ENCODE measurements at regions not wholly inside any gene's neighbourhood (a gene's known extent, or its start where the extent isn't known, plus 50 kb on each side); places are given as distances from the start of the nearest gene placed in this dataset.

DNA sequence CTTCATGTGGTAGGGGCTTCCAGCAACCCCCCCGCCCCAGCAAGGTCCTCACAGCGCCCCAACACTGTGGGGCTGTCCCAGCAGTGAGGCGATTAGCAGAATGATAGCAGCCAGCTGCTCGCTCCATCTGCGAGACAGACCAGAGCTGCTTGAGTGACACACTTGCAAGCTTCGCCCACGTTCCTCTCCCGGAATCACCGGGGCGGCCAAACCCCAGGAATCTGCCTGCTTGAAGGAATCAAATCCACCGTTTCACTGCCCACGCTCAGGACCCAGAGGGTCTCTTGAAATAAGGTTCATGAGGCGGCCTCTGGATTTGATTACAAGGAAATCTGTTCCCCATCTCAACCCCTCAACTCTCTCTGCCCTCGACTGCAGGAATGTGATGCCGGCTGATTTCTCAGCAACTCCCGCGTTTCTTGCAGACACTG lies 356.0 kb downstream of the C16orf95 start:
- Histone ChIP-seq H3K36me3 (ENCODE audit: insufficient read depth, low read length) (no peaks in the 10 kb centered on the region), H3K4me1 (ENCODE audit: insufficient read depth, low read length) (no peaks in the 10 kb centered on the region), H3K27ac (ENCODE audit: low read depth, low read length) (no peak overlapping the region), H3K9me3 (ENCODE audit: low read length) (no peaks in the 10 kb centered on the region), H3K4me3 (ENCODE audit: low read length) (no peak overlapping the region), H3K27me3 (ENCODE audit: insufficient read depth, low read length, poor library complexity, severe bottlenecking) (no peaks in the 10 kb centered on the region)
- Mint-ChIP-seq H3K27me3 (peaks cover 4 to 15% of the 10 kb centered on the region in 2 donors), H3K9me3 (no peaks in the 10 kb centered on the region), H3K27ac (no peak overlapping the region), H3K36me3 (no peaks in the 10 kb centered on the region), H3K4me1 (peaks cover 2 to 5% (median 5%) of the 10 kb centered on the region in 3 donors), H3K4me3 (no peak overlapping the region)
- ChIA-PET POLR2A (no interaction called here), CTCF (no interaction called here)
- DNase-seq, result no peak

- CTCF ChIA-PET, result no interaction called here
- H3K9me3 Mint-ChIP-seq, result no peaks in the 10 kb centered on the region
These were observed 354.9 kb downstream of the C16orf95 start for GRCh38 chr16:86962259-86962658.

GRCh38 chr16:86962913-86963312 lies 354.3 kb downstream of the C16orf95 start:
- no peaks in the 10 kb centered on the region for H3K4me1 Mint-ChIP-seq
- no peaks in the 10 kb centered on the region for H3K9me3 Mint-ChIP-seq
- Histone ChIP-seq H3K27me3 (ENCODE audit: insufficient read depth, low read length, poor library complexity, severe bottlenecking) (no peaks in the 10 kb centered on the region), H3K27ac (ENCODE audit: low read depth, low read length) (no peak overlapping the region), H3K9me3 (ENCODE audit: low read length) (no peaks in the 10 kb centered on the region), H3K4me1 (ENCODE audit: insufficient read depth, low read length) (no peaks in the 10 kb centered on the region), H3K36me3 (ENCODE audit: insufficient read depth, low read length) (no peaks in the 10 kb centered on the region), H3K4me3 (ENCODE audit: low read length) (no peak overlapping the region)
- no peak overlapping the region for H3K4me3 Mint-ChIP-seq
- CTCF ChIA-PET, result no interaction called here
- peak overlapping the region in 1 of 8 donors; percentile 29 for H3K27ac Mint-ChIP-seq
- no peak for DNase-seq
- H3K36me3 Mint-ChIP-seq, result no peaks in the 10 kb centered on the region
- POLR2A ChIA-PET, result no interaction called here
- peaks cover 2 to 12% of the 10 kb centered on the region in 2 donors for H3K27me3 Mint-ChIP-seq

More at GRCh38 chr16:86962259-86962658, 354.9 kb downstream of the C16orf95 start:
- Histone ChIP-seq H3K36me3 (ENCODE audit: insufficient read depth, low read length) (no peaks in the 10 kb centered on the region), H3K9me3 (ENCODE audit: low read length) (no peaks in the 10 kb centered on the region), H3K4me1 (ENCODE audit: insufficient read depth, low read length) (no peaks in the 10 kb centered on the region), H3K27me3 (ENCODE audit: insufficient read depth, low read length, poor library complexity, severe bottlenecking) (no peaks in the 10 kb centered on the region), H3K27ac (ENCODE audit: low read depth, low read length) (no peak overlapping the region), H3K4me3 (ENCODE audit: low read length) (no peak overlapping the region)
- DNase-seq, result no peak
- POLR2A ChIA-PET, result no interaction called here
- Mint-ChIP-seq H3K4me1 (no peaks in the 10 kb centered on the region), H3K36me3 (no peaks in the 10 kb centered on the region), H3K27ac (no peak overlapping the region), H3K27me3 (peaks cover 2 to 12% of the 10 kb centered on the region in 2 donors), H3K4me3 (no peak overlapping the region)

- Histone ChIP-seq H3K4me1 (ENCODE audit: insufficient read depth, low read length) (no peaks in the 10 kb centered on the region), H3K9me3 (ENCODE audit: low read length) (no peaks in the 10 kb centered on the region), H3K27ac (ENCODE audit: low read depth, low read length) (no peak overlapping the region), H3K4me3 (ENCODE audit: low read length) (no peak overlapping the region), H3K36me3 (ENCODE audit: insufficient read depth, low read length) (no peaks in the 10 kb centered on the region), H3K27me3 (ENCODE audit: insufficient read depth, low read length, poor library complexity, severe bottlenecking) (no peaks in the 10 kb centered on the region)
- H3K36me3 Mint-ChIP-seq, result no peaks in the 10 kb centered on the region
- H3K4me1 Mint-ChIP-seq, result no peaks in the 10 kb centered on the region
- POLR2A ChIA-PET, result no interaction called here
- DNase-seq, result no peak
- no peak overlapping the region for H3K27ac Mint-ChIP-seq
- CTCF ChIA-PET, result no interaction called here
- H3K9me3 Mint-ChIP-seq, result no peaks in the 10 kb centered on the region
- no peak overlapping the region for H3K4me3 Mint-ChIP-seq
- H3K27me3 Mint-ChIP-seq, result peaks cover 2 to 4% of the 10 kb centered on the region in 2 donors
These were observed 353.3 kb downstream of the C16orf95 start for GRCh38 chr16:86963600-86964575.

- H3K27ac ChIP-seq (ENCODE audit: low read depth, low read length), result no peak overlapping the region
- H3K27me3 Mint-ChIP-seq, result peaks cover 2 to 3% of the 10 kb centered on the region in 2 donors
- no peaks in the 10 kb centered on the region for H3K9me3 ChIP-seq (ENCODE audit: low read length)
- H3K36me3 ChIP-seq (ENCODE audit: insufficient read depth, low read length), result no peaks in the 10 kb centered on the region
- H3K4me1 ChIP-seq (ENCODE audit: insufficient read depth, low read length), result no peaks in the 10 kb centered on the region
- DNase-seq, result no peak
- no peaks in the 10 kb centered on the region for H3K4me1 Mint-ChIP-seq
- no peak overlapping the region for H3K27ac Mint-ChIP-seq
- no peaks in the 10 kb centered on the region for H3K36me3 Mint-ChIP-seq
- no peaks in the 10 kb centered on the region for H3K9me3 Mint-ChIP-seq
- ChIA-PET POLR2A (no interaction called here), CTCF (no interaction called here)
- no peak overlapping the region for H3K4me3 ChIP-seq (ENCODE audit: low read length)
- no peak overlapping the region for H3K4me3 Mint-ChIP-seq
- H3K27me3 ChIP-seq (ENCODE audit: insufficient read depth, low read length, poor library complexity, severe bottlenecking), result no peaks in the 10 kb centered on the region
These were observed 352.4 kb downstream of the C16orf95 start for GRCh38 chr16:86964796-86965241.

DNA sequence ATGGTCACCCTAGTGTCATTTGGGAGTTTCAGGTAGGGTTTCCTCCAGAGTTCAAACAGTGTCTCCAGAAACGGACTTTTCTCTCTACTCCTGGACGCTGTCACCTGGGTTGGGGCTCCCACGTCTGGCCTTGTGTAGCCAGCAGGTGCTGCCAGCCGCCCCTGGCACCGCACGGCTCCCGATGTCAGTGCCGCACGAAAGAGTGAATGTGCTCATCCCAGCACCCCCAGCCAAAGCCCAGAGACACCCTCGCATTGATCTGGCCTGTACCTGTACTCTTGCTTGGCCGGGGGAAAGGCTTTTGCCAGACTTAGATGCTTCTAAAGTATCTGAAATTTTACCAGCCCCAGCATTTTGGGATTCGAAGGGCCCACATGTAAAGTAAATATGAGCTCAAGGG lies 351.9 kb downstream of the C16orf95 start:
- ChIA-PET CTCF (no interaction called here), POLR2A (no interaction called here)
- H3K4me1 Mint-ChIP-seq, result no peaks in the 10 kb centered on the region
- Histone ChIP-seq H3K36me3 (ENCODE audit: insufficient read depth, low read length) (no peaks in the 10 kb centered on the region), H3K27me3 (ENCODE audit: insufficient read depth, low read length, poor library complexity, severe bottlenecking) (no peaks in the 10 kb centered on the region), H3K27ac (ENCODE audit: low read depth, low read length) (no peak overlapping the region), H3K9me3 (ENCODE audit: low read length) (no peaks in the 10 kb centered on the region), H3K4me3 (ENCODE audit: low read length) (no peak overlapping the region), H3K4me1 (ENCODE audit: insufficient read depth, low read length) (no peaks in the 10 kb centered on the region)
- no peaks in the 10 kb centered on the region for H3K36me3 Mint-ChIP-seq
- H3K4me3 Mint-ChIP-seq, result no peak overlapping the region
- H3K9me3 Mint-ChIP-seq, result no peaks in the 10 kb centered on the region
- H3K27ac Mint-ChIP-seq, result no peak overlapping the region
- no peak for DNase-seq
- peaks cover 0 to 3% of the 10 kb centered on the region in 2 donors for H3K27me3 Mint-ChIP-seq

DNA sequence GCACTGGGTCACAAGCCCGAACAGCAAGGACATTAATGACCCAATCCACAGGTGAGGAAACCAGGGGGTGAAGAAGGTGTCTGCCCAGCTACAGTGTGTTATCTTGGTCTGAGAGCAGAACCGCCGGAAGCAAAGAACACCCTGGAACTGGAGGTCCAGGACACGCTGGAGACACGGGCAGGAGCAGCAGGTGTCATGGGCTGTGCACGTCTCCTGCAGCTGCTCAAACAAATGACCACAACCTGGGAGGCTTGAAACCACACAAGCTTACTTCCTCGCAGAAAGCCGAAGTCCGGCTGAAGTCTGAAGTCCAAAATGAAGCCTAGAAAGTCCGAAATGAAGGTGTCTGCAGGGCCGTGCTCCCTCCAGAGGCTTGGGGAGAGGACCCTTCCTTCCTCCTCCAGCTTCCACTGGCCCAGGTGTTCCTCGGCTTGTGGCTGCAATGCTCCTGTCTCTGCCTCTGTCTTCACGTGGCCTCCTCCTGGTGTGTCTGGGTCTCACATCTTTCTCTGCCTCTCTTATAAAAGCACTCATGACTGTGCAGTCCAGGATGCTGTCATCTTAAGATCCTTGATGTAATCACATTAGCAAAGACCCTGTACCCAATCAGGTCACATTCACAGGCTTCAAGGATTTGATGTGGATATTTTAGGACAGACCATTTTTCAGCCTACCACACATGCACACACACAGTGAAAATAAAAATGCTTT lies 351.2 kb downstream of the C16orf95 start:
- no peaks in the 10 kb centered on the region for H3K4me1 Mint-ChIP-seq
- no peak overlapping the region for H3K4me3 ChIP-seq (ENCODE audit: low read length)
- no peaks in the 10 kb centered on the region for H3K36me3 ChIP-seq (ENCODE audit: insufficient read depth, low read length)
- no peak for DNase-seq
- no peaks in the 10 kb centered on the region for H3K4me1 ChIP-seq (ENCODE audit: insufficient read depth, low read length)
- POLR2A ChIA-PET, result no interaction called here
- peak overlapping the region in 1 of 8 donors; percentile 9 for H3K27ac Mint-ChIP-seq
- no peak overlapping the region for H3K27ac ChIP-seq (ENCODE audit: low read depth, low read length)
- CTCF ChIA-PET, result no interaction called here
- H3K9me3 ChIP-seq (ENCODE audit: low read length), result no peaks in the 10 kb centered on the region
- H3K36me3 Mint-ChIP-seq, result no peaks in the 10 kb centered on the region
- no peaks in the 10 kb centered on the region for H3K27me3 ChIP-seq (ENCODE audit: insufficient read depth, low read length, poor library complexity, severe bottlenecking)
- no peak overlapping the region for H3K4me3 Mint-ChIP-seq
- H3K9me3 Mint-ChIP-seq, result no peaks in the 10 kb centered on the region
- H3K27me3 Mint-ChIP-seq, result peaks cover 0 to 3% of the 10 kb centered on the region in 2 donors

DNA sequence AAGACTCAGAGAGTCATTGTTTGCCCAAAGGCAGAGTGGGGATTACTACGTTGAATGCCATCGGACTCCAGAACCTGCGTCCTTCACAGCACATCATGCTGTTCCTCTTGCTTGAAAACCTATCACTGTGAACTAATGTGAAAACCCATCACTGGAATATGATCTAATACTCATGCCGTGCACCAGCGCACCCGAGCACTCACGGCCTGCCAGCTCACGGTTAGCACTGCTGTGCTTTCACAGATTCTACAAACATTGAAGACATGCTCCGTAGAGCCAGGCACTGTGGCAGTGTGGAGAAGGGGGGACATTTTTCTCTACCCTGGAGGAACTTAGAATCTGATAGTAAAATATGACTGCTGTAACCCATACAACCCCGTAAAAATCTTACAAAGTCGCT lies 350.4 kb downstream of the C16orf95 start:
- H3K4me3 ChIP-seq (ENCODE audit: low read length), result no peak overlapping the region
- Mint-ChIP-seq H3K36me3 (no peaks in the 10 kb centered on the region), H3K4me3 (no peak overlapping the region), H3K27ac (no peak overlapping the region), H3K27me3 (peaks cover 3 to 6% of the 10 kb centered on the region in 2 donors), H3K4me1 (no peaks in the 10 kb centered on the region), H3K9me3 (no peaks in the 10 kb centered on the region)
- POLR2A ChIA-PET, result no interaction called here
- H3K27me3 ChIP-seq (ENCODE audit: insufficient read depth, low read length, poor library complexity, severe bottlenecking), result no peaks in the 10 kb centered on the region
- no peaks in the 10 kb centered on the region for H3K36me3 ChIP-seq (ENCODE audit: insufficient read depth, low read length)
- no peak for DNase-seq
- no peak overlapping the region for H3K27ac ChIP-seq (ENCODE audit: low read depth, low read length)
- CTCF ChIA-PET, result no interaction called here
- H3K9me3 ChIP-seq (ENCODE audit: low read length), result no peaks in the 10 kb centered on the region
- H3K4me1 ChIP-seq (ENCODE audit: insufficient read depth, low read length), result no peaks in the 10 kb centered on the region
